GM12875 (cell line): ENCODE measurements at regions not wholly inside any gene's neighbourhood (a gene's known extent, or its start where the extent isn't known, plus 50 kb on each side); places are given as distances from the start of the nearest gene placed in this dataset.

Source experiments
- H3K4me3 ChIP-seq: one replicate; pipeline ENCODE4 v1.5.1; 2011; ENCODE audit warnings: low read depth, low read length, control low read depth
- TF ChIP-seq, protein P1 (sequence below): IDR thresholded peaks from 2 replicates; pipeline ENCODE4 v1.5.1; 2011; ENCODE audit warnings: low read depth, mild to moderate bottlenecking, control low read depth, inconsistent platforms, low read length, moderate library complexity, borderline replicate concordance; ENCODE audit not compliant: insufficient read depth

DNA sequence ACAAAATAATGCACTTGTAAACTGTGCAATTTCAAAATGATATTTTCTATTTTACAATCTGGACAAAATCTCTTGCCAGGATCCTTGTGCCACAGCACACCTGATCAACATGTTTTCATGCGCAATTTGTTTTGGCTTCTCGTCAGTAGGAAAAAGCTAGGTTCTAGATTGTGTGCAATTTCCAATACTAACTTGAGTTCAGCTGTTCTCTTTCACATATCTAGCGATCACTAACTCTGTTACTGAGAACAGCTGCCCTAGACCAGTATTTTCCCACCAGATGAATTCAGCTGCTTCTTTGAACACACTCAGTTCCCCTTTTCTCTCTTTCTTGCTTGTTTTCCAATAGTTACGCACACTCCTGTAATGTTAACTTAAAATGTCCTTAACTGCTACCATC is 131.2 kb downstream of the MAGEB5 start:
- no peak overlapping the region for H3K4me3 ChIP-seq
- TF ChIP-seq, protein P1, sequence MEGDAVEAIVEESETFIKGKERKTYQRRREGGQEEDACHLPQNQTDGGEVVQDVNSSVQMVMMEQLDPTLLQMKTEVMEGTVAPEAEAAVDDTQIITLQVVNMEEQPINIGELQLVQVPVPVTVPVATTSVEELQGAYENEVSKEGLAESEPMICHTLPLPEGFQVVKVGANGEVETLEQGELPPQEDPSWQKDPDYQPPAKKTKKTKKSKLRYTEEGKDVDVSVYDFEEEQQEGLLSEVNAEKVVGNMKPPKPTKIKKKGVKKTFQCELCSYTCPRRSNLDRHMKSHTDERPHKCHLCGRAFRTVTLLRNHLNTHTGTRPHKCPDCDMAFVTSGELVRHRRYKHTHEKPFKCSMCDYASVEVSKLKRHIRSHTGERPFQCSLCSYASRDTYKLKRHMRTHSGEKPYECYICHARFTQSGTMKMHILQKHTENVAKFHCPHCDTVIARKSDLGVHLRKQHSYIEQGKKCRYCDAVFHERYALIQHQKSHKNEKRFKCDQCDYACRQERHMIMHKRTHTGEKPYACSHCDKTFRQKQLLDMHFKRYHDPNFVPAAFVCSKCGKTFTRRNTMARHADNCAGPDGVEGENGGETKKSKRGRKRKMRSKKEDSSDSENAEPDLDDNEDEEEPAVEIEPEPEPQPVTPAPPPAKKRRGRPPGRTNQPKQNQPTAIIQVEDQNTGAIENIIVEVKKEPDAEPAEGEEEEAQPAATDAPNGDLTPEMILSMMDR: no peak

DNA sequence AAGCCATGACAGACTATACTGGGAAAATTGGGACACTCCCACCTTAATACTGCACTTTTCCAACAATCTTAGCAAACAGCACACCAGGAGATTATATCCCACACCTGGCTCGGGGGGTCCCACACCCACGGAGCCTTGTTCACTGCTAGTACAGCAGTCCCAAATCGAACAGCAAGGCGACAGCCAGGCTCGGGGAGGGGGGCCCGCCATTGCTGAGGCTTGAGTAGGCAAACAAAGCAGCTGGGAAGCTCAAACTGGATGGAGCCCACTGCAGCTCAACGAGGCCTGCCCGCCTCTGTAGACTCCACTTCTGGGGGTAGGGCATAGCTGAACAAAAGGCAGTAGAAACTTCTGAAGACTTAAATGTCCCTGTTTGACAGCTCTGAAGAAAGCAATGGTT is 118.3 kb downstream of the MAGEB5 start:
- TF ChIP-seq, protein P1: no peak
- H3K4me3 ChIP-seq: no peak overlapping the region

DNA sequence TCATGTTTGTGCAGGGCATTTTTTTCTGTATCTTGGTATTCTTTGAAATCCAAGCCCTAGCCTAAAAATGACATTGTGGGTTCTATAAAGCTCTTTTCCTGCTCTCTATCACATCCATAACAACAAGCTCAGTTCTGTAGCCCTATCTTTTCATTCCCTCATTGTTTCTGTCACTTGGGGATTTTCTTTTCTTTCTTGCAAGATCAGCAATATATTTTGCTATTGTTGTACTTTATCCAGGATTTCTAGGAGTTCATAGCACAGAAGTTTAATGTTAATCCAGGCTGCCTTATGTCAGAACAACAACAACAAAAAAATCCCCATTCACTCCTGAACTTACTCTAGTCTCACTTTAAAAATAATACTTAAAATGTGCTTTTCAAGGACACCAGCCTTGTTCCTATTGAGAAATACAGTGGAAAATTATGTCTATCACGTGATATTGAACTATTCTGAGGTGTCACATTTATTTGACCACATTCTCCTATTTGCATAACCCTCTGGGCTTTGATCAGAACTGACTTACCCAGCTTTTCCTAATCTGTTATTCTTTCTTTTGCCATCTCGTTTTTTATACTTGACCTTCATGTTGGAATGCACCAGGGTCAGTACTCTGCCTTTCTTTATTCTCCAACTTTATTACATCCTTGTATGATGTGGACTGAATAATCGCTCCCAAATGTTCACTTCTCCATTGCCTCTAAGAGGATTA is 112.8 kb downstream of the MAGEB5 start:
- TF ChIP-seq, protein P1: no peak
- H3K4me3 ChIP-seq: no peak overlapping the region

DNA sequence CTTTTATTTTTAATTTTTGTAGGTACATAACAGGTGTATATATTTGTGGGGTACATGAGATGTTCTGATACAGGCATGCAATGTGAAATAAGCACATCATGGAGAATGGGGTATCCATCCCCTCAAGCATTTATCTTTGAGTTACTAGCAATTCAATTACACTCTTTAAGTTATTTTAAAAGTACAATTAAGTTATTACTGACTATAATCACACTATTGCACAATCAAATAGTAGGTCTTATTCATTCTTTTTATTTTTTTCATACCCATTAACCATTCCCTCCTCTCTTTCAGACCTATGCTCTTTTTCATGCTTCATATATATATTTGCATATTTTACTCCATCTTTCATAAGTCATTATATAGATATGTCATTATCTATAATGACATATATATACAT is 93.3 kb downstream of the MAGEB5 start:
- H3K4me3 ChIP-seq: no peak overlapping the region
- TF ChIP-seq, protein P1: no peak

GRCh38 chrX:26295425-26295824 is 79.5 kb downstream of the MAGEB5 start:
- TF ChIP-seq, protein P1: no peak
- H3K4me3 ChIP-seq: no peak overlapping the region

DNA sequence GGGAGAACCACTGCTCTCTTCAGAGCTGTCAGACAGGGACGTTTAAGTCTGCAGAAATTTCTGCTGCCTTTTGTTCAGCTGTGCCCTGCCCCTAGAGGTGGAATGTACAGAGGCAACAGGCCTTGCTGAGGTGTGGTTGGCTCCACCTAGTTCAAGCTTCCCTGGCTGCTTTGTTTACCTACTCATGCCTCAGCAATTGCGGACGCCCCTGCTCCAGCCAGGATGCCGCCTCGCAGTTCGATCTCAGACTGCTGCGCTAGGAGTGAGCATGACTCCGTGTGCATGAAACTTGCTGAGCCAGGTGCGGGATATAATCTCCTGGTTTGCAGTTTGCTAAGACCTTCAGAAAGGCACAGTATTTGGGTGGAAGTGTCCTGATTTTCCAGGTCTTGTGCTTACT is 70.9 kb downstream of the MAGEB5 start:
- no peak overlapping the region for H3K4me3 ChIP-seq
- TF ChIP-seq, protein P1: no peak
